ENCODE measurements at regions not wholly inside any gene's neighbourhood (a gene's known extent, or its start where the extent isn't known, plus 50 kb on each side); places are given as distances from the start of the nearest gene placed in this dataset.
"Not testable (repeated sequence)": the region's sequence is repeated elsewhere in the genome, so short reads cannot be mapped to it uniquely, and the experiment has no call there.

GRCh38 chr9:81317939-81318338 lies 371.4 kb downstream of the TLE1 start:
- no peaks in the 10 kb centered on the region for H3K36me3 ChIP-seq (ENCODE audit: control insufficient read depth, low read depth, low read length)
- no peak overlapping the region for H3K9ac ChIP-seq (ENCODE audit: low read length)
- H3K27ac ChIP-seq (ENCODE audit: low read length) = no peak overlapping the region
- H3K9me3 ChIP-seq (ENCODE audit: control insufficient read depth, low read depth, low read length) = no peaks in the 10 kb centered on the region
- H3K27me3 ChIP-seq (ENCODE audit: control insufficient read depth, insufficient read depth, low read length) = no peaks in the 10 kb centered on the region
- no peaks in the 10 kb centered on the region for H3K4me1 ChIP-seq (ENCODE audit: control insufficient read depth, low read depth, low read length)
- H3K4me3 ChIP-seq (ENCODE audit: low read length) = no peak overlapping the region

DNA sequence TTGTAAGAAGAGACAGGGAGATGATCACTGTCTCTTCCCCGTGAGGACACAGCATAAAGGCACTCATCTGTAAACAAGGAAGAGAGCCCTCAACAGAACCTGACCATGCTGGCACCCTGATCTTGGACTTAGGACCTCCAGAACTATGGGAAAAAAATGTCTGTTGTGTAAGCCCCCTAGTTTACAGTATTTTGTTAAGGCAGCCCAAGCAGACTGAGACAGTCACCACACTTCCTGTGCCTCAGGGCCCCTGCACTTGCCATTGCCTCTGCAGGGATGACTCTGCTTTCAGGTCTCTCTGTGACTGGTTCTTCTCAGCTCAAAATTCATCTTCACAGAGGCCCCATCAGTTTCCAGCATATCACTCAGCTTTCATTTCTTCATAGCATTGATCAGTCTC lies 372.1 kb downstream of the TLE1 start:
- no peak overlapping the region for H3K4me3 ChIP-seq (ENCODE audit: low read length)
- no peaks in the 10 kb centered on the region for H3K36me3 ChIP-seq (ENCODE audit: control insufficient read depth, low read depth, low read length)
- no peaks in the 10 kb centered on the region for H3K4me1 ChIP-seq (ENCODE audit: control insufficient read depth, low read depth, low read length)
- H3K9ac ChIP-seq (ENCODE audit: low read length) = no peak overlapping the region
- H3K27ac ChIP-seq (ENCODE audit: low read length) = no peak overlapping the region
- no peaks in the 10 kb centered on the region for H3K27me3 ChIP-seq (ENCODE audit: control insufficient read depth, insufficient read depth, low read length)
- H3K9me3 ChIP-seq (ENCODE audit: control insufficient read depth, low read depth, low read length) = no peaks in the 10 kb centered on the region

GRCh38 chr9:81314490-81314889 lies 374.9 kb downstream of the TLE1 start:
- H3K9me3 ChIP-seq (ENCODE audit: control insufficient read depth, low read depth, low read length) = no peaks in the 10 kb centered on the region
- H3K9ac ChIP-seq (ENCODE audit: low read length) = no peak overlapping the region
- no peaks in the 10 kb centered on the region for H3K27me3 ChIP-seq (ENCODE audit: control insufficient read depth, insufficient read depth, low read length)
- H3K27ac ChIP-seq (ENCODE audit: low read length) = no peak overlapping the region
- no peak overlapping the region for H3K4me3 ChIP-seq (ENCODE audit: low read length)
- no peaks in the 10 kb centered on the region for H3K36me3 ChIP-seq (ENCODE audit: control insufficient read depth, low read depth, low read length)
- H3K4me1 ChIP-seq (ENCODE audit: control insufficient read depth, low read depth, low read length) = no peaks in the 10 kb centered on the region

DNA sequence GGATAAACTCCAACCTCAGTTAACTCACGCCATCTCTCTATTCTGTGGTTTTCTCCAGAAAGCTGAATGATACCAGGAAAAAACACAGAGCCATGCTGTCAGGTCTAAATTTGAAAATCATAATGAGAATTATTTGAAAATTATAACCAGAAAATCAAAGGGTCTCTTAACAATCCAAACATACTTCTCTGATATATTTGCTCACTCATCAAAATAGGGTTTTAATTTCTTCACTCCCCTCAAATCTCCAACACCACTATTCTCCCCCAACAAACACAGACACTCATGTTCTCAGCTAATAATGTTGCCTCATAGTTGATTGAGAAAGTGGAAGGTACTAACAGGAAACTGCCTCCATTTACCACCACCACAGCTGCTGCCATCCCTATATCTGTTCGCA lies 375.5 kb downstream of the TLE1 start:
- Histone ChIP-seq H3K4me3 (ENCODE audit: low read length) (no peak overlapping the region), H3K9me3 (ENCODE audit: control insufficient read depth, low read depth, low read length) (no peaks in the 10 kb centered on the region), H3K27me3 (ENCODE audit: control insufficient read depth, insufficient read depth, low read length) (no peaks in the 10 kb centered on the region), H3K36me3 (ENCODE audit: control insufficient read depth, low read depth, low read length) (no peaks in the 10 kb centered on the region), H3K27ac (ENCODE audit: low read length) (no peak overlapping the region), H3K4me1 (ENCODE audit: control insufficient read depth, low read depth, low read length) (no peaks in the 10 kb centered on the region), H3K9ac (ENCODE audit: low read length) (no peak overlapping the region)

DNA sequence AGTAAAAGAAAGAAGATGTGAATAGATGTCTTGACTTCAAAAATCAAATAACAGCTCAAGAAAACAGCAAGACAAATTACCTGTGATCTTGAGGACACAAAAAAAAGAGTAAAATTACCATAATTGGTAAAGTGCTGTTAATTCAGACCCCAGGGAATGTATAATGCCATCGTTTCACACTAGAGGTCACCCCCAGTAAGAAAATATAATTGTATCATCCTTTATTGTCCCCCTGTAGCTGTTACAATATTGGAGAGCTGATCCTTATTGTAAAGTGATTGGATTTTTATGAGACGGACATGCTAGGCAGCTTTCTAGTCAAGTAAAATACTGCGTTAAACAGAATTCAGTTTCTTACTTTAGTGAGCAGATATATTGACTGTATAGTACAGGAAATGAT lies 377.0 kb downstream of the TLE1 start:
- no peak overlapping the region for H3K9ac ChIP-seq (ENCODE audit: low read length)
- no peaks in the 10 kb centered on the region for H3K9me3 ChIP-seq (ENCODE audit: control insufficient read depth, low read depth, low read length)
- H3K27ac ChIP-seq (ENCODE audit: low read length) = no peak overlapping the region
- H3K36me3 ChIP-seq (ENCODE audit: control insufficient read depth, low read depth, low read length) = no peaks in the 10 kb centered on the region
- no peak overlapping the region for H3K4me3 ChIP-seq (ENCODE audit: low read length)
- no peaks in the 10 kb centered on the region for H3K4me1 ChIP-seq (ENCODE audit: control insufficient read depth, low read depth, low read length)
- H3K27me3 ChIP-seq (ENCODE audit: control insufficient read depth, insufficient read depth, low read length) = no peaks in the 10 kb centered on the region

GRCh38 chr9:81308404-81308803 lies 380.9 kb downstream of the TLE1 start:
- Histone ChIP-seq H3K4me1 (ENCODE audit: control insufficient read depth, low read depth, low read length) (no peaks in the 10 kb centered on the region), H3K4me3 (ENCODE audit: low read length) (no peak overlapping the region), H3K9me3 (ENCODE audit: control insufficient read depth, low read depth, low read length) (no peaks in the 10 kb centered on the region), H3K27ac (ENCODE audit: low read length) (no peak overlapping the region), H3K36me3 (ENCODE audit: control insufficient read depth, low read depth, low read length) (no peaks in the 10 kb centered on the region), H3K27me3 (ENCODE audit: control insufficient read depth, insufficient read depth, low read length) (no peaks in the 10 kb centered on the region), H3K9ac (ENCODE audit: low read length) (no peak overlapping the region)

- not testable (repeated sequence) for H3K36me3 ChIP-seq (ENCODE audit: control insufficient read depth, low read depth, low read length); H3K9me3 ChIP-seq (ENCODE audit: control insufficient read depth, low read depth, low read length); H3K4me1 ChIP-seq (ENCODE audit: control insufficient read depth, low read depth, low read length); H3K27me3 ChIP-seq (ENCODE audit: control insufficient read depth, insufficient read depth, low read length); H3K27ac ChIP-seq (ENCODE audit: low read length); H3K9ac ChIP-seq (ENCODE audit: low read length); H3K4me3 ChIP-seq (ENCODE audit: low read length)
Measured at GRCh38 chr9:81307791-81308190, 381.6 kb downstream of the TLE1 start.

GRCh38 chr9:81305561-81306182 lies 383.7 kb downstream of the TLE1 start:
- H3K9me3 ChIP-seq (ENCODE audit: control insufficient read depth, low read depth, low read length) = no peaks in the 10 kb centered on the region

GRCh38 chr9:81303658-81304057 lies 385.7 kb downstream of the TLE1 start:
- Histone ChIP-seq H3K27me3 (ENCODE audit: control insufficient read depth, insufficient read depth, low read length) (no peaks in the 10 kb centered on the region), H3K9me3 (ENCODE audit: control insufficient read depth, low read depth, low read length) (peaks cover 8% of the 10 kb centered on the region), H3K27ac (ENCODE audit: low read length) (no peak overlapping the region), H3K36me3 (ENCODE audit: control insufficient read depth, low read depth, low read length) (no peaks in the 10 kb centered on the region), H3K9ac (ENCODE audit: low read length) (no peak overlapping the region), H3K4me3 (ENCODE audit: low read length) (no peak overlapping the region), H3K4me1 (ENCODE audit: control insufficient read depth, low read depth, low read length) (no peaks in the 10 kb centered on the region)

More at GRCh38 chr9:81305561-81306182, 383.7 kb downstream of the TLE1 start:
- H3K4me1 ChIP-seq (ENCODE audit: control insufficient read depth, low read depth, low read length) = no peaks in the 10 kb centered on the region
- H3K9ac ChIP-seq (ENCODE audit: low read length) = no peak overlapping the region
- no peaks in the 10 kb centered on the region for H3K36me3 ChIP-seq (ENCODE audit: control insufficient read depth, low read depth, low read length)
- H3K27ac ChIP-seq (ENCODE audit: low read length) = no peak overlapping the region
- no peaks in the 10 kb centered on the region for H3K27me3 ChIP-seq (ENCODE audit: control insufficient read depth, insufficient read depth, low read length)
- no peak overlapping the region for H3K4me3 ChIP-seq (ENCODE audit: low read length)

DNA sequence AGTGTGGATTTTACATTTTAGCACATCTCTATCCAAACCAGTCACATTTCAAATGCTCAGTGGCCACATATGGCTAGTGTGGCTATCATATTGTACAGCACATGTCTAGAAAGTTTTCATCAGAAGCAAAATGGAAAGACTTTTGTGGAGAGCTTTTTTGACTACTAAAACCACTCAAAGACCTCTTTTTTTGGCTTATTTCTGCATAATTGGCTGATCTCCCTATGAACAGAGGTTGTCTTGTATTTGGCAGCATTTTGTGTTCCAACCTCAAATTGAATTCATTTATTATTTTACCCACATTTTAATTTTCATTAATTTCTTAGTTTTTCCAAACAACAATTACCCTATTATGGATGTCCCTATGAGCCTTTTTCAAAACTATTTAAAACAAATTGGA lies 395.7 kb downstream of the TLE1 start:
- Histone ChIP-seq H3K36me3 (ENCODE audit: control insufficient read depth, low read depth, low read length) (no peaks in the 10 kb centered on the region), H3K27me3 (ENCODE audit: control insufficient read depth, insufficient read depth, low read length) (no peaks in the 10 kb centered on the region), H3K9me3 (ENCODE audit: control insufficient read depth, low read depth, low read length) (no peaks in the 10 kb centered on the region), H3K9ac (ENCODE audit: low read length) (no peak overlapping the region), H3K4me1 (ENCODE audit: control insufficient read depth, low read depth, low read length) (no peaks in the 10 kb centered on the region), H3K4me3 (ENCODE audit: low read length) (no peak overlapping the region), H3K27ac (ENCODE audit: low read length) (no peak overlapping the region)

DNA sequence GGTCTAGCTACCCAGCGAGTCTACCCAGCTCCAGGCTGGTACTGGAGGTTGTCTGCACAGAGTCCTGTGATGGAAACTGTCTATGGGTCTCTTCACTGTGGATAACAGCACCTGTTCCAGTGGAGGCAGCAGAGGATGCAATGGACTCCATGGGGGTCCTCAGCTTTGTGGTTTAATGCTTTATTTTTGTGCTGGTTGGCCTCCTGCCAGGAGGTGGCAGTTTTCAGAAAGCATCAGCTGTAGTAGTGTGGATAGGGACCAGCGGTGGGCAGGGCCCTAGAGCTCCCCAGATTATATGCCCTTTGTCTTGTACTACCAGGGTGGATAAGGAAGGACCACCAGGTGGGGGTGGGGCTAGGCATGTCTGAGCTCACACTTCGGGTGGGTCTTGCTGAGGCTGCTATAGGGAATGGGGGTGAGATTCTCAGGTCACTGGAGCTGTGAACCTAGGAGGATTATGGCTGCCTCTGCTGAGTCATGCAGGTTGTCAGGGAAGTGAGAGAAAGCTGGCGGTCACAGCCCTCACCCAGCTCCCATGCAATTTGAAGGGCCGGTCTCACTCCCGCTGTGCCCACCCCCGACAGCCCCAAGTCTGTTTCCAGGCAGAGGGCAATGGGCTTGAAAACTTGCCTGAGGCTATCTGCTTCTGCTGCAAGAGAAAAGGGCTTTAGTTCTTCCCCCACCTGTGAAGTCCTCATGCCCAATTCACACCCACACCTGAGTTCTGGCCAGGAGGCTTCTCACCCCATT lies 397.1 kb downstream of the TLE1 start:
- H3K27ac ChIP-seq (ENCODE audit: low read length) = no peak overlapping the region
- H3K4me1 ChIP-seq (ENCODE audit: control insufficient read depth, low read depth, low read length) = no peaks in the 10 kb centered on the region
- H3K4me3 ChIP-seq (ENCODE audit: low read length) = no peak overlapping the region
- H3K9ac ChIP-seq (ENCODE audit: low read length) = no peak overlapping the region
- no peaks in the 10 kb centered on the region for H3K27me3 ChIP-seq (ENCODE audit: control insufficient read depth, insufficient read depth, low read length)
- no peaks in the 10 kb centered on the region for H3K36me3 ChIP-seq (ENCODE audit: control insufficient read depth, low read depth, low read length)
- no peaks in the 10 kb centered on the region for H3K9me3 ChIP-seq (ENCODE audit: control insufficient read depth, low read depth, low read length)

DNA sequence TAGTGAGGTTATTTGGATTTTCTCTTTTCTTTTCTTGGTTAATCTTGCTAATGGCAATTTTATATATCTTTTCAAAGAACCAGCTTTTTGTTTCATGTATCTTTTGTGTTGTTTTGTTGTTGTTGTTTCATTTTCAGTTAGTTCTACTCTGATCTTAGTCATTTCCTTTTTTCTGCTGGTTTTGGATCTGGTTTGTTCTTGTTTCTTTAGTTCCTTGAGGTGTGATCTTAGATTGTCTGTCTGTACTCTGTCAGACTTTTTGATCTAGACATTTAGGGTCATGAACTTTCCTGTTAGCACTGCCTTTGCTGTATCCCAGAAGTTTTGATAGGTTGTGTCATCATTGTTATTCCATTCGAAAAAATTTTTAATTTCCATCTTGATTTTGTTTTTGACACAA lies 399.7 kb downstream of the TLE1 start:
- Histone ChIP-seq H3K9me3 (ENCODE audit: control insufficient read depth, low read depth, low read length) (no peaks in the 10 kb centered on the region), H3K36me3 (ENCODE audit: control insufficient read depth, low read depth, low read length) (no peaks in the 10 kb centered on the region), H3K9ac (ENCODE audit: low read length) (no peak overlapping the region), H3K27me3 (ENCODE audit: control insufficient read depth, insufficient read depth, low read length) (no peaks in the 10 kb centered on the region), H3K4me1 (ENCODE audit: control insufficient read depth, low read depth, low read length) (no peaks in the 10 kb centered on the region), H3K4me3 (ENCODE audit: low read length) (no peak overlapping the region), H3K27ac (ENCODE audit: low read length) (no peak overlapping the region)

Measured in iPS-18a (cell line).